ENCODE measurements at regions not wholly inside any gene's neighbourhood (a gene's known extent, or its start where the extent isn't known, plus 50 kb on each side); places are given as distances from the start of the nearest gene placed in this dataset.

DNA sequence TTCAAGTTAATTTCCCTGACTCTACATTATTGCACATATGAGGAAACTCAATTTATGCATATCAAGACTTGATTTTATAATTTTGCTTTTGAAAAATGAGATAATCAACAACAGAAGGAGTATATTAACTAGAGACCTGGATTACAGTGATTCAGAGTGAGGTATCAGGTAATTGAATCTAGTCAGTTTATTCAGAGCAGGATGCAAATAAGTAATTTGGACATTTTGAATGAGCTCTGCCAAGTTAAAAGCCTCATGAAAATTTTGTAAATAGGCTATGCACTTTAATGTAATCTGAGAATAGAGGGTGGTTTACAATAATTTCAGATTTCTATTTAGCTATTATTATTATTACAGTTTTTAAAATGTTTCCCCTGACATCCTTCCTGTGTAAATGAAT lies 203.7 kb upstream of the EMCN start:
- TF ChIP-seq, protein P1, sequence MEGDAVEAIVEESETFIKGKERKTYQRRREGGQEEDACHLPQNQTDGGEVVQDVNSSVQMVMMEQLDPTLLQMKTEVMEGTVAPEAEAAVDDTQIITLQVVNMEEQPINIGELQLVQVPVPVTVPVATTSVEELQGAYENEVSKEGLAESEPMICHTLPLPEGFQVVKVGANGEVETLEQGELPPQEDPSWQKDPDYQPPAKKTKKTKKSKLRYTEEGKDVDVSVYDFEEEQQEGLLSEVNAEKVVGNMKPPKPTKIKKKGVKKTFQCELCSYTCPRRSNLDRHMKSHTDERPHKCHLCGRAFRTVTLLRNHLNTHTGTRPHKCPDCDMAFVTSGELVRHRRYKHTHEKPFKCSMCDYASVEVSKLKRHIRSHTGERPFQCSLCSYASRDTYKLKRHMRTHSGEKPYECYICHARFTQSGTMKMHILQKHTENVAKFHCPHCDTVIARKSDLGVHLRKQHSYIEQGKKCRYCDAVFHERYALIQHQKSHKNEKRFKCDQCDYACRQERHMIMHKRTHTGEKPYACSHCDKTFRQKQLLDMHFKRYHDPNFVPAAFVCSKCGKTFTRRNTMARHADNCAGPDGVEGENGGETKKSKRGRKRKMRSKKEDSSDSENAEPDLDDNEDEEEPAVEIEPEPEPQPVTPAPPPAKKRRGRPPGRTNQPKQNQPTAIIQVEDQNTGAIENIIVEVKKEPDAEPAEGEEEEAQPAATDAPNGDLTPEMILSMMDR (IDR thresholded peaks at IDR 0.05): no peak
- TF ChIP-seq POLR2AphosphoS5 (IDR thresholded peaks at IDR 0.05): no peak

All from breast epithelium (tissue), 3 donors.